Fibroblast of the aortic adventitia (primary cell): ENCODE measurements at regions not wholly inside any gene's neighbourhood (a gene's known extent, or its start where the extent isn't known, plus 50 kb on each side); places are given as distances from the start of the nearest gene placed in this dataset.

Experiments
- DNase-seq: peaks from one replicate; pipeline ENCODE4 v3.0.0-alpha.2; 2010; ENCODE audit warnings: low read depth
- H3K4me3 ChIP-seq: 2 replicates; pipeline ENCODE4 v1.5.1; 2011; ENCODE audit warnings: low read depth, mild to moderate bottlenecking, control low read depth, low read length, moderate library complexity
- TF ChIP-seq, protein P1 (sequence below): IDR thresholded peaks from 2 replicates; pipeline ENCODE4 v1.5.1; 2011; ENCODE audit warnings: mild to moderate bottlenecking, low read length, control low read depth, inconsistent platforms; ENCODE audit not compliant: insufficient read depth

DNA sequence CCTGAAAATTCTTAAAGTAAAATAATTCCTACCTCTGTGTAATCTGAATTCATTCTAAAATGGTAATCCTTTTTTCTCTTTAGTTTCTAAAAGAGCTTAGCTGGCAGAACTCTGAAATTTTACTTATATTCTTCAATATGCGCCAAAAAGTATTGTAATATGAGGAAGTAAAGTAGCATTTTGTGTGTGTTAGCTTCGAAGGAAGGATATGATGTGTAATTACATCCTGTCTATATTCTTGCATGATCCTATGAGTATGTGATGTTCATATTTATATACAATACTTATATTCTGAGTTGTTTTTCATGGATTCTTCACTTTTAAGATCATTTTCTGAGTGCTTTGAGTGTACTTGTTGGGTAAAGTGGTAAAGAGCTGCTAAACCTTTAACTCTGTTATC is 402.9 kb upstream of the PKDCC start:
- DNase-seq, result no peak
- no peak overlapping the region for H3K4me3 ChIP-seq
- TF ChIP-seq, protein P1, sequence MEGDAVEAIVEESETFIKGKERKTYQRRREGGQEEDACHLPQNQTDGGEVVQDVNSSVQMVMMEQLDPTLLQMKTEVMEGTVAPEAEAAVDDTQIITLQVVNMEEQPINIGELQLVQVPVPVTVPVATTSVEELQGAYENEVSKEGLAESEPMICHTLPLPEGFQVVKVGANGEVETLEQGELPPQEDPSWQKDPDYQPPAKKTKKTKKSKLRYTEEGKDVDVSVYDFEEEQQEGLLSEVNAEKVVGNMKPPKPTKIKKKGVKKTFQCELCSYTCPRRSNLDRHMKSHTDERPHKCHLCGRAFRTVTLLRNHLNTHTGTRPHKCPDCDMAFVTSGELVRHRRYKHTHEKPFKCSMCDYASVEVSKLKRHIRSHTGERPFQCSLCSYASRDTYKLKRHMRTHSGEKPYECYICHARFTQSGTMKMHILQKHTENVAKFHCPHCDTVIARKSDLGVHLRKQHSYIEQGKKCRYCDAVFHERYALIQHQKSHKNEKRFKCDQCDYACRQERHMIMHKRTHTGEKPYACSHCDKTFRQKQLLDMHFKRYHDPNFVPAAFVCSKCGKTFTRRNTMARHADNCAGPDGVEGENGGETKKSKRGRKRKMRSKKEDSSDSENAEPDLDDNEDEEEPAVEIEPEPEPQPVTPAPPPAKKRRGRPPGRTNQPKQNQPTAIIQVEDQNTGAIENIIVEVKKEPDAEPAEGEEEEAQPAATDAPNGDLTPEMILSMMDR, result no peak

DNA sequence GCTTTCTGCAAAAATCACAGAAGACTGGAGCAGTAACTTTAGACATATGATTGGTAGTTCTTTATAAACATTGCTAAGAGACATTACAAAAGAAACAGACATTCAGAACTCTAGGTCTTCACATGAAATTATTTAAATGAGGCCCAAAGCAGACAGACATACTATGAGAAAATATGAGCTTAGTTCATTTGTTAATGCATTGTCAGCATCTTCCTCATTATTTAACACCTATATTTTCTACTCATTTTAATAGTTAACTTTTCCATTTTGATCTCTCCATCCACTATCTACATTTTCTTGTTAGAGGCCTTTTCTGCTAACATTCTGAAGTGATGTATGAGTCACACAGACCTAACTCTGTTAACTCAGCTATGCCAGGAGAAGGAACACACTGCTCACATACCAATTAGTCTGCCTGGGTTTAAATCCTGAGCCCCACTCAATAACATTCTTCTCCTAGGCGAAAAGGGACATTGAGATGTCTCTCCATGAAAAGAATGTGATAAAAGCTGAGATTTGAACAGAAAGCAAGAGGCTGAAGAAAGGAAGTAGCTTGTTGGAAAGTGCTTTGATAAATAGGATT is 400.3 kb upstream of the PKDCC start:
- no peak overlapping the region for H3K4me3 ChIP-seq
- TF ChIP-seq, protein P1, result no peak
- no peak for DNase-seq

DNA sequence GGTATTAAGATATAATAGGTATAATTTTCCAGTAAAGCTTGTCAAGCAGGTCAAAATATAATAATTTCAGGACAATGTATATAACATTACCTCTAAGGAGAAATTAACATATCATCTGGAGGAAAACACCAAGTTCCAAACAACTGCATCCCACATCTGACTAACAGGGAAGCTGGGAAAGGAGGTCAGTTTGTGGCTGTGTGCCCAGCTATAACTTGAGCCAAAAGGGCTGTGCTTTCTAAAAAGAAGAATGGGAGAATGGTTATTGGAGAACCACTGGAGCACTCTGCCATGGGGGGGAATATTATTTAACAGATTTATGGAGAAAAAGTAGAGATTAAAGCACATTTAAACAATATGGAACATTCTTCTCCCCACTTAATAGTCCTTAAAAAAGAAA is 390.6 kb upstream of the PKDCC start:
- no peak overlapping the region for H3K4me3 ChIP-seq
- TF ChIP-seq, protein P1, result no peak
- DNase-seq, result peak; percentile 12

DNA sequence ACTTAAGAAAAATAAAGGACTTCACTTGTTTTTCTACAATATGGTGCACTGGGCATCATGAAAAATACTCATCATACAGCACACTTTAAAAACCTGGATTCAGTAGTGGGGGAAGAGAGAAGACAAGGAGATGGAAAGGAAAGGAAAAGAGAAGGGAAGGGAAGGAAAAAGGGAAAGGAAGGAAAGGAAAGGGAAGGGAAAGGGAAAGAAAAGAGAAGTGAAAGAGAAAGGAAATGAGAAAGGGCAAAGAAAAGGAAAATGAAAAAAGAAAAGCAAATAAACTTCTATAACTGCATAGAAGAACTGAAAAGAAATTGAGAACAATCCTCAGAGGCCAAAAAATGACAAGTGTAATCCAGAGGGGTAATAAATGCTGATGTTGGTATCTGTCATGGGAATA is 388.1 kb upstream of the PKDCC start:
- DNase-seq, result no peak
- TF ChIP-seq, protein P1, result no peak
- H3K4me3 ChIP-seq, result no peak overlapping the region

DNA sequence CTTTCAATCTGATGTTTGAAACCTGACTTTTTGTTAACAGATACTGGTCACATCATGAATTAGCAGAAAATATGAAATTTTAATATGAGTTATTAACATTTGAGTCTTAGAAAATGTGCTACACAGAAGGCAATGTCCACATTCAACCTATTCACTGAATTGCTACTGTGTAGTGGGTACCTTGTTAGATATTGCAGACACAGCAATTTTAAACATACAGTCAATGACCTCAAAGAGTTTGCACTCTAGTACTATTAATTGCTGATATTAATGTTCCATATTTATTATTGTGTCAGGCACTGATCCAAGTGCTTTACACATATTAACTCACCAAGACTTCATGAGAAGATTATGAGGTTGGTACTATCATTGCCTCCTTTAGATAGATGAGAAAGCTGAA is 385.4 kb upstream of the PKDCC start:
- TF ChIP-seq, protein P1, result no peak
- no peak overlapping the region for H3K4me3 ChIP-seq
- no peak for DNase-seq

DNA sequence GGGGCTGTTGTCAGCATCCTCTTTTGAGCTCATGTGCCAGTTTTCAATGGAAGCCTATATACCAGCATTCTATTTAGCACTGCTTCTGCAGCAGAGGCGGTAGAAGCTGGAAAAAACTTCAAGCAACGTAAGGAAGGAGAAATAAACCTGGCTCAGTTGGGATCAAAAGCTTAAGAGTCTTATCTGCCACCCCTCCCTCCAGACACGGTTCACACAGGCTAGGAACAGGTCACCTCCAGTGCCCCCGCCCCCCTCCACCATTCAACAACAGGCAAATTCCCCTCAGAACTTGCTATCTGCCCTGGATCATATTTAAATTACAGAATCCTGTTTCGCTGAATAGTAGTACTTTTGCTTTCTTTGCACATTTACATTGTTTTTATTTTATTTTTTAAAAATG is 384.8 kb upstream of the PKDCC start:
- no peak overlapping the region for H3K4me3 ChIP-seq
- no peak for DNase-seq
- TF ChIP-seq, protein P1, result no peak

DNA sequence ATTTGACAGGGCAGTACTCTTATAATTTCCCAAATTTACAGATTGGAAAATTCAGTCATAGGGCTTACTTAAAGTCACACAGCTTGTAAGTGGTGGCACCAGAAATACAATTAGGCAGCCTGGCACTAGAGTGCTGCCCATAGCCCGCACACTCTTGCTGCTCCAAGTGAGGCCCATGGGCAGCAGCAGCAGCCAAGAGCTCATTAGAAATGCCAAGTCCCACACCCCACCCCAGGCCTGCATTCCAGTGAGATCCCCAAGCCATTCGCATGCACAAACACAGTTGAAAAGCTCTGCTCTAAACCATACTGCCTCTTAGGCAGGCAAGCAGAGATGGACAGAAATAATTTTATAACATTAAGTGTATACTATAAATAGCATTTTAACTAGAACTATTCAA is 379.3 kb upstream of the PKDCC start:
- no peak overlapping the region for H3K4me3 ChIP-seq
- no peak for DNase-seq
- TF ChIP-seq, protein P1, result no peak
